ENCODE measurements at regions not wholly inside any gene's neighbourhood (a gene's known extent, or its start where the extent isn't known, plus 50 kb on each side); places are given as distances from the start of the nearest gene placed in this dataset.

GRCh38 chrX:63284659-63285058 is 66.5 kb downstream of the SPIN4 start:
- no peak overlapping the region for H3K56ac ChIP-seq (replicated peaks; ENCODE audit: insufficient read length, low read depth, low read length)
- H2AK5ac ChIP-seq (ENCODE audit: low read depth, low read length) = no peak overlapping the region
- H3K9me3 ChIP-seq (ENCODE audit: insufficient read depth in 2 of 2, low read depth in 1 of 2, low read length in 1 of 2) = no peaks in the 10 kb centered on the region
- no peaks in the 10 kb centered on the region for H3K79me1 ChIP-seq (ENCODE audit: low read depth, low read length)
- no peaks in the 10 kb centered on the region for H4K20me1 ChIP-seq (replicated peaks in 1 of 2; ENCODE audit: control insufficient read depth in 1 of 2, insufficient read depth in 2 of 2, low read length in 2 of 2)
- TF ChIP-seq FOSL1 (IDR thresholded peaks at IDR 0.05; ENCODE audit: insufficient read depth, low read depth, low read length) (no peak), EGR1 (IDR thresholded peaks at IDR 0.05; ENCODE audit: borderline replicate concordance, low read depth, low read length) (no peak), ZNF274 (IDR thresholded peaks at IDR 0.05; ENCODE audit: borderline replicate concordance, extremely low read depth, low read length) (no peak), ATF3 (IDR thresholded peaks at IDR 0.05; ENCODE audit: insufficient read depth, low read depth, low read length) (no peak), SIX5 (IDR thresholded peaks at IDR 0.05; ENCODE audit: low read depth, low read length) (no peak), JUND (IDR thresholded peaks at IDR 0.05; ENCODE audit: low read length) (no peak), TBP (IDR thresholded peaks at IDR 0.05; ENCODE audit: low read depth, low read length) (no peak), RNF2 (IDR thresholded peaks at IDR 0.05; ENCODE audit: borderline replicate concordance, low read depth, low read length, missing control alignments, poor library complexity, severe bottlenecking) (no peak), CTBP2 (IDR thresholded peaks at IDR 0.05; ENCODE audit: borderline replicate concordance, insufficient read depth, insufficient read length, low read length) (no peak), POLR2AphosphoS5 (IDR thresholded peaks at IDR 0.05; ENCODE audit: low read depth, low read length) (no peak)
- no peak overlapping the region for H2BK20ac ChIP-seq (ENCODE audit: low read length)
- H2BK12ac ChIP-seq (ENCODE audit: low read depth, low read length) = no peak overlapping the region
- no peaks in the 10 kb centered on the region for H3K79me2 ChIP-seq (ENCODE audit: control insufficient read depth in 1 of 2, insufficient read depth in 2 of 2, low read length in 2 of 2)
- DNase-seq (ENCODE audit: low read depth in 1 of 2, low spot score in 2 of 2) = no peak
- H3K4ac ChIP-seq (replicated peaks; ENCODE audit: insufficient read length, low read depth, low read length) = no peak overlapping the region
- H3K4me1 ChIP-seq (replicated peaks in 1 of 4; ENCODE audit: control insufficient read depth in 3 of 4, insufficient read depth in 4 of 4, low read length in 3 of 4) = no peaks in the 10 kb centered on the region
- H3K9ac ChIP-seq (replicated peaks in 1 of 4; ENCODE audit: extremely low read depth in 1 of 4, low read depth in 3 of 4, low read length in 3 of 4) = no peak overlapping the region
- no peak overlapping the region for H2BK5ac ChIP-seq (ENCODE audit: low read depth, low read length)
- POLR2A ChIA-PET (ENCODE audit: partially characterized antibody) = no interaction called here
- no peak overlapping the region for H3K18ac ChIP-seq (ENCODE audit: extremely low read depth, low read length)
- no peak overlapping the region for H4K5ac ChIP-seq (ENCODE audit: insufficient read length, low read depth, low read length)
- 91% methylated on average over 2 of the region's 2 CpGs; no CpG with 5 or more reads in 1 of the 2 experiments for WGBS, 2 experiments (ENCODE audit: extremely low coverage in 1 of 2, insufficient coverage in 1 of 2, insufficient read length in 1 of 2, insufficient replicate concordance in 2 of 2, low coverage in 1 of 2, low lambda C conversion rate in 2 of 2, missing lambda C conversion rate in 1 of 2)
- no peaks in the 10 kb centered on the region for H3K23me2 ChIP-seq (ENCODE audit: low read depth, low read length)
- no peak overlapping the region for H2AFZ ChIP-seq (ENCODE audit: low read length)
- H4K8ac ChIP-seq (ENCODE audit: extremely low read depth, insufficient read depth, low read length) = no peak overlapping the region
- no peak overlapping the region for H4K91ac ChIP-seq (replicated peaks; ENCODE audit: insufficient read length, low read length)
- no peaks in the 10 kb centered on the region for H3K27me3 ChIP-seq (replicated peaks in 1 of 4; ENCODE audit: control insufficient read depth in 3 of 4, extremely low read depth in 1 of 4, insufficient read depth in 3 of 4, low read length in 3 of 4)
- H2BK120ac ChIP-seq (replicated peaks; ENCODE audit: low read depth, low read length) = no peak overlapping the region
- H3K36me3 ChIP-seq (ENCODE audit: control insufficient read depth in 2 of 4, insufficient read depth in 4 of 4, low read length in 3 of 4) = no peaks in the 10 kb centered on the region
- CTCF ChIA-PET (ENCODE audit: partially characterized antibody) = no interaction called here
- H2BK15ac ChIP-seq (ENCODE audit: low read length) = no peak overlapping the region
- no peak overlapping the region for H3K27ac ChIP-seq (ENCODE audit: low read depth, low read length)
- no peak overlapping the region for H3K14ac ChIP-seq (ENCODE audit: insufficient read length)
- FAIRE-seq = no peak
- no peak overlapping the region for H3K4me3 ChIP-seq (ENCODE audit: extremely low read depth in 1 of 4, insufficient read depth in 2 of 4, low read depth in 3 of 4, low read length in 4 of 4)
- no peak overlapping the region for H3K23ac ChIP-seq (ENCODE audit: insufficient read length)
- H3K4me2 ChIP-seq (ENCODE audit: insufficient read depth in 1 of 2, low read depth in 2 of 2, low read length in 2 of 2) = no peak overlapping the region

Measured in H1 (cell line).